Liver (tissue), 2 donors: ENCODE measurements at regions not wholly inside any gene's neighbourhood (a gene's known extent, or its start where the extent isn't known, plus 50 kb on each side); places are given as distances from the start of the nearest gene placed in this dataset.

Experiments used
- CTCF ChIP-seq: fragments of 150-350 bp; IDR thresholded peaks from 2 replicates; pipeline ENCODE4 v1.5.1; 2017; ENCODE audit warnings: improper control_type of control experiment, low read depth, low read length; ENCODE audit not compliant: missing input control
- MAX ChIP-seq: IDR thresholded peaks from 2 replicates; pipeline ENCODE4 v1.6.1; 2016; ENCODE audit warnings: antibody characterized with exemption
- donor health status: healthy.

GRCh38 chr4:10223782-10224181 is 107.2 kb upstream of the WDR1 start:
- no peak for TF ChIP-seq CTCF
- TF ChIP-seq MAX, result no peak
